GM12874 (cell line): ENCODE measurements at regions not wholly inside any gene's neighbourhood (a gene's known extent, or its start where the extent isn't known, plus 50 kb on each side); places are given as distances from the start of the nearest gene placed in this dataset.

Experiments
- CTCF ChIP-seq: IDR thresholded peaks from 2 replicates; pipeline ENCODE4 v1.5.1; 2011; ENCODE audit warnings: low read depth, mild to moderate bottlenecking, control low read depth, low read length, moderate library complexity; ENCODE audit not compliant: insufficient read depth

GRCh38 chr4:138964716-138965426 is 50.7 kb upstream of the NOCT start:
- no peak for TF ChIP-seq CTCF

GRCh38 chr4:138963412-138963811 is 52.2 kb upstream of the NOCT start:
- TF ChIP-seq CTCF, result no peak

- no peak for TF ChIP-seq CTCF
These were observed 53.9 kb upstream of the NOCT start for GRCh38 chr4:138961664-138962063.

DNA sequence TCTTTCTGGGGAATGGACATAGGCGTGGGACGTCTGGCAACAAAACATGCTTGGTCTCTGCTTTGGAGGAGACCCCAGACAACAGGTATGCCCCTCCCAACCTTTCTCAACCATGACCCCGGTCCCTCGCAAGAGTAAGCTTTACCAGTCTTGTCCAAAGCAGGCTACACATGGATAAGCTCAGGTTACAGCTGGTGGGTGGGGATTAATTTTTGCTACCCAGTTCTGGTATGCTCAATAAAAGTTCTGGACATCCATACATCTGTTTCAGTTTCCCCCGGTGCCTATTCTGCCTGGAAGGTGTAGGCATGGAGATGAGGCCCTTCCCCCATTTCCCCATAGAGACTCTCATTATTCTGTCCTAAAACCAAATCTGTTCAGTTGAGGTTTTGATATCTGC is 54.5 kb upstream of the NOCT start:
- TF ChIP-seq CTCF, result no peak

GRCh38 chr4:138960175-138960710 is 55.3 kb upstream of the NOCT start:
- TF ChIP-seq CTCF, result no peak

DNA sequence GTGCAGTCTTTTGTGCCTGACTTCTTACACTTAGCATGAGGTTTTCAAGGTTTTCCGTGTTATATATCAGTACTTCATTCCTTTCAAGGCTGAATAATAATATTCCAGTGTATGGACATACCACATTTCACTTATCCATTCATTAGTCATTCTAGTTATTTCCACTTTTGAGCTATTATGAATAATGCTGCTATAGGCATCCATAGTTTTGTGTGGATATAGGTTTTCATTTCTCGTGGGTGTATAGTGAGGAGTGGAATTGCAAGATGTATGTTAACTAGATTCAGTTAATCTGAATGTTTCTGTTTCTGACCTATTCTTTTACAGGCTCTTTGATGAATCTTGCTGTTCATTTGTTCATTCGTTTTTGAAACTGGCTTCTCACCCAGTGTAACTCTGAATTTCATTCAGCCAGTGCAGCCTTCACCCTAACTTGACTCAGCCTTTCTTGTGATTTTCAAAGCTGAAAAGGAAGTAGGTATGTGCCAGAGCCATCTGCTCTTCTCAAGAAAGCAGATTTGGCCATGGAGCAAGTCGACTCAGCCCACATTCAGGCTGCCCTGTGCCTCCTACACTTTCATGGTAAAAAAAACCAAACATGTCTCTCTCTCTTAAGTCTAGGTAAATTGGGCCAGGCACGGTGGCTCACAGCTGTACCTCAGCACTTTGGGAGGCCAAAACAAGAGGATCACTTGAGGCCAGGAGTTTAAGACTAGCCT is 56.3 kb upstream of the NOCT start:
- no peak for TF ChIP-seq CTCF

- TF ChIP-seq CTCF, result no peak
These were observed 57.1 kb upstream of the NOCT start for GRCh38 chr4:138958519-138958918.
